Stomach (tissue), 8 donors: ENCODE measurements at regions not wholly inside any gene's neighbourhood (a gene's known extent, or its start where the extent isn't known, plus 50 kb on each side); places are given as distances from the start of the nearest gene placed in this dataset.
A peak's percentile ranks its signal among the peaks of the same experiment; 100 is the strongest.

Experiments
- DNase-seq, 2 donors: peaks; one replicate each; pipeline versions ENCODE4 v3.0.0 to v3.0.0-alpha.2; 2013 to 2019
- H3K27ac ChIP-seq, 5 donors: fragments of 200-600 bp in 4 of 5; sonication (generic) in 4 of 5; one replicate each; pipeline ENCODE4 v1.5.1; 2013 to 2019; ENCODE audit warnings: mild to moderate bottlenecking in 1 of 5, moderate library complexity in 1 of 5
- H3K27me3 ChIP-seq, 3 donors: fragments of 200-600 bp; sonication (generic); one replicate each; pipeline ENCODE4 v1.5.1; 2017 to 2019; ENCODE audit warnings: mixed run types in 1 of 3
- H3K36me3 ChIP-seq, 4 donors: fragments of 200-600 bp; sonication (generic); 1 replicate in 3 of 4; 2 replicates in 1 of 4; pipeline ENCODE4 v1.5.1; 2016 to 2019
- H3K4me1 ChIP-seq, 4 donors: fragments of 200-600 bp; sonication (generic); one replicate each; pipeline ENCODE4 v1.5.1; 2016 to 2019
- H3K4me3 ChIP-seq, 4 donors: fragments of 200-600 bp; sonication (generic) in 3 of 4; one replicate each; pipeline ENCODE4 v1.5.1; 2016 to 2019; ENCODE audit warnings: mild to moderate bottlenecking in 1 of 4
- H3K9me3 ChIP-seq, 4 donors: fragments of 200-600 bp; sonication (generic); one replicate each; pipeline ENCODE4 v1.5.1; 2016 to 2019
- CTCF ChIP-seq, 7 experiments: fragments of 450-650 bp in 4 of 7; fragments of 200-600 bp in 3 of 7; sonication (generic) in 3 of 7; IDR thresholded peaks; one replicate each; pipeline ENCODE4 v1.5.1; 2016 to 2019; ENCODE audit warnings: antibody characterized with exemption in 7 of 7, control low read depth in 2 of 7, mild to moderate bottlenecking in 1 of 7
- EP300 ChIP-seq: sonication (generic); formaldehyde crosslinking; IDR thresholded peaks from one replicate; pipeline ENCODE4 v1.6.1; 2017; ENCODE audit warnings: antibody characterized with exemption
- POLR2A ChIP-seq, 4 donors: fragments of 450-650 bp; IDR thresholded peaks; one replicate each; pipeline ENCODE4 v1.6.1; 2016; ENCODE audit warnings: antibody characterized with exemption in 4 of 4, control low read depth in 2 of 4, mild to moderate bottlenecking in 1 of 4, moderate library complexity in 1 of 4
- POLR2AphosphoS5 ChIP-seq, 3 donors: sonication (generic); formaldehyde crosslinking; IDR thresholded peaks; one replicate each; pipeline ENCODE4 v1.6.1; 2016; ENCODE audit warnings: antibody characterized with exemption in 3 of 3
- WGBS, 5 donors: extraction: QIAGEN DNeasy Blood & Tissue Kit in 3 of 5; methylation state at CpG; one replicate each; pipeline versions ENCODE4 v1.1.5 to v1.1.7; 2013 to 2018; 5-methylcytosine and 5-hydroxymethylcytosine counted together
- intact Hi-C: fragments of 100-400 bp; cut with DNase I; formaldehyde crosslinking; loops from one replicate; pipeline ENCODE4 v1.15.1; 2023; ENCODE audit warnings: low total_unique reads
- donor health status: healthy with polysubstance abuse.
- donor health status: Bipolar disorder and iron deficiency.
- donor health status: healthy.

- H3K9me3 ChIP-seq = no peaks in the 10 kb centered on the region
- H3K4me3 ChIP-seq = no peak overlapping the region
- H3K36me3 ChIP-seq = no peaks in the 10 kb centered on the region
- peak in 1 of 2 donors; percentile 24 for DNase-seq
- no peak overlapping the region for H3K27ac ChIP-seq
- no peaks in the 10 kb centered on the region for H3K4me1 ChIP-seq
- 63 to 84% (median 75%) methylated on average over 1 of the region's 1 CpG for WGBS, 5 donors
- TF ChIP-seq POLR2A (IDR thresholded peaks at IDR 0.05) (no peak), POLR2AphosphoS5 (IDR thresholded peaks at IDR 0.05) (no peak), CTCF (IDR thresholded peaks at IDR 0.05) (no peak), EP300 (no peak)
- intact Hi-C loops = no loop called here
- no peaks in the 10 kb centered on the region for H3K27me3 ChIP-seq
These were observed 306.9 kb upstream of the NREP start for GRCh38 chr5:112063856-112064255.

GRCh38 chr5:112063191-112063590, 306.2 kb upstream of the NREP start:
- Histone ChIP-seq H3K27ac (no peak overlapping the region), H3K4me1 (no peaks in the 10 kb centered on the region), H3K9me3 (no peaks in the 10 kb centered on the region), H3K4me3 (no peak overlapping the region), H3K36me3 (no peaks in the 10 kb centered on the region), H3K27me3 (no peaks in the 10 kb centered on the region)
- 76 to 87% (median 81%) methylated on average over 2 of the region's 2 CpGs for WGBS, 5 donors
- TF ChIP-seq EP300 = no peak
- no peak for TF ChIP-seq POLR2AphosphoS5 (IDR thresholded peaks at IDR 0.05)
- TF ChIP-seq POLR2A (IDR thresholded peaks at IDR 0.05) = no peak
- no peak for TF ChIP-seq CTCF (IDR thresholded peaks at IDR 0.05)
- intact Hi-C loops = no loop called here
- DNase-seq = peak in 1 of 2 donors; percentile 18

- no peaks in the 10 kb centered on the region for H3K27me3 ChIP-seq
- no peaks in the 10 kb centered on the region for H3K4me1 ChIP-seq
- no peak overlapping the region for H3K27ac ChIP-seq
- TF ChIP-seq CTCF (IDR thresholded peaks at IDR 0.05) (no peak), EP300 (no peak), POLR2A (IDR thresholded peaks at IDR 0.05) (no peak)
- DNase-seq = no peak
- intact Hi-C loops = no loop called here
- no peak overlapping the region for H3K4me3 ChIP-seq
- H3K36me3 ChIP-seq = no peaks in the 10 kb centered on the region
- H3K9me3 ChIP-seq = no peaks in the 10 kb centered on the region
- 67 to 85% (median 78%) methylated on average over 2 of the region's 2 CpGs for WGBS, 5 donors
These were observed 305.2 kb upstream of the NREP start for GRCh38 chr5:112062181-112062580.

GRCh38 chr5:112061666-112062065, 304.7 kb upstream of the NREP start:
- Histone ChIP-seq H3K36me3 (no peaks in the 10 kb centered on the region), H3K4me1 (no peaks in the 10 kb centered on the region), H3K27me3 (no peaks in the 10 kb centered on the region), H3K4me3 (no peak overlapping the region), H3K9me3 (peaks cover 0 to 3% (median 0%) of the 10 kb centered on the region in 4 donors), H3K27ac (no peak overlapping the region)
- no peak for DNase-seq
- 18 to 35% (median 22%) methylated on average over 1 of the region's 1 CpG for WGBS, 5 donors
- no peak for TF ChIP-seq POLR2AphosphoS5 (IDR thresholded peaks at IDR 0.05)
- no peak for TF ChIP-seq POLR2A (IDR thresholded peaks at IDR 0.05)
- no peak for TF ChIP-seq EP300
- intact Hi-C loops = no loop called here

GRCh38 chr5:112059579-112060135, 302.7 kb upstream of the NREP start:
- H3K9me3 ChIP-seq = peaks cover 0 to 17% (median 4%) of the 10 kb centered on the region in 4 donors

More at GRCh38 chr5:112059579-112060135, 302.7 kb upstream of the NREP start:
- Histone ChIP-seq H3K27ac (no peak overlapping the region), H3K27me3 (no peaks in the 10 kb centered on the region), H3K4me1 (no peaks in the 10 kb centered on the region), H3K36me3 (no peaks in the 10 kb centered on the region), H3K4me3 (no peak overlapping the region)
- intact Hi-C loops = no loop called here
- no peak for TF ChIP-seq POLR2AphosphoS5 (IDR thresholded peaks at IDR 0.05)
- TF ChIP-seq POLR2A (IDR thresholded peaks at IDR 0.05) = no peak
- no peak for TF ChIP-seq CTCF (IDR thresholded peaks at IDR 0.05)
- TF ChIP-seq EP300 = no peak
- no peak for DNase-seq
- 78 to 85% (median 81%) methylated on average over 3 of the region's 3 CpGs for WGBS, 5 donors
